HG03280 (cell line): ENCODE measurements at regions not wholly inside any gene's neighbourhood (a gene's known extent, or its start where the extent isn't known, plus 50 kb on each side); places are given as distances from the start of the nearest gene placed in this dataset.

ENCODE experiments used
- ATAC-seq: cut with Tn5 transposase; IDR thresholded peaks from one replicate; pipeline ENCODE4 v1.9.1; 2021; ENCODE audit warnings: mild to moderate bottlenecking, moderate library complexity; ENCODE audit not compliant: unreplicated experiment

DNA sequence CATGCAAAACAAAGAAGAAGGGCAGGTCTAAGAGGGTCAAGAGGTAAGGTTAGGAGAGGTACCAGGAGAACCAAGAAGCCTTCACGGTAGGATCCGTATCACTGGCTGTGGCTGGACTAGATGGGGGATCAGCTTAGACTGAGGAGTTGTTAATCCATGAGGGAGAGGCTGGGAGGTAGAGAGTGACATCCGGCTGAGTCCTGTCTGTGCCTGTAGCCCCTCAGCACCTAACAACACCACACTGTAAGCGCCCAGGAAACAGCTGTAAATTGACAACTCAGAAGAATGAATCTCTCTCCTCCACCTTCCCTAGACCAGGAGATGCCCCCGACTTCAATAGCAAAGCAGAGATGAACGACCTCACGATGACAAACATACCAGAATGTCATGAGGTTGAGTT is 199.4 kb upstream of the RPL38 start:
- no peak for ATAC-seq

GRCh38 chr17:74005790-74006189 is 197.7 kb upstream of the RPL38 start:
- no peak for ATAC-seq

GRCh38 chr17:74006371-74006770 is 197.1 kb upstream of the RPL38 start:
- no peak for ATAC-seq

DNA sequence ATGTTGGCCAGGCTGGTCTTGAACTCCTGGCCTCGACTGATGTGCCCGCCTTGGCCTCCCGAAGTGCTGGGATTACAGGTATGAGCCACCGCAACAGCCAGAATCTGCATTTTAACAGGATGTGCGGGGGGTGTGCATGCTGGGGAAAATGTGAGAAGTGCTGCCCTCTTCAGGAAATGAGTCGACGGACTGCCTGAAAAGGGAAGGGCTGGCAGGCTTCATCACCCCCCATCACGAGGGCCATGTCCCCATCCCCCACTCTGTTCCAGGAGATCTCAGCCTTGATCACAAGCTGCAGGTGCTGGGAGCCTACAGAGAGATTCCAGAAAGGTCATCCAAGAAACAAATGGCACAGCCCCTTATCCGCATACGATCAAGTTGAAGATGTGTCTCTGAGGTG is 195.3 kb upstream of the RPL38 start:
- no peak for ATAC-seq

- no peak for ATAC-seq
Observed at GRCh38 chr17:74009056-74009625, 194.3 kb upstream of the RPL38 start.

- ATAC-seq, result no peak
Observed at GRCh38 chr17:74010903-74011302, 192.6 kb upstream of the RPL38 start.

DNA sequence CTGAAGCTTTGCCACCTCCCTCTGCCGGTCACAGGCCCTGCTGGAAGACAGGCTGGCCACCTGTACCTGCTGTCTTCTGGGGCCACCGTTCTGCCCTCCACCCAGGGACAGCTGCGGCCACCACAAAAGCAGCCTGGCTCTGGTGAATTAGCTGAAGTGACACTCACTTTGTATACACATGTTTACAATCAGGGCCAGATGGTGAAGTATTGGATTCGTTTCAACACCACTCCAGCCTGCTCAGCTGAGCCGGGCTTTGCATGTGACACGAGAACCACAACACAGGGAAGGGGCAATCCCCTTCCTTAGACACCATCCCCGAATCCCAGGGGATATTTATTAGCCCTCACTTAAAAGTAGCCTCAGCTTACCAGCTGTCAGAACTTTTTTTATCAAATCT is 191.5 kb upstream of the RPL38 start:
- ATAC-seq, result no peak

DNA sequence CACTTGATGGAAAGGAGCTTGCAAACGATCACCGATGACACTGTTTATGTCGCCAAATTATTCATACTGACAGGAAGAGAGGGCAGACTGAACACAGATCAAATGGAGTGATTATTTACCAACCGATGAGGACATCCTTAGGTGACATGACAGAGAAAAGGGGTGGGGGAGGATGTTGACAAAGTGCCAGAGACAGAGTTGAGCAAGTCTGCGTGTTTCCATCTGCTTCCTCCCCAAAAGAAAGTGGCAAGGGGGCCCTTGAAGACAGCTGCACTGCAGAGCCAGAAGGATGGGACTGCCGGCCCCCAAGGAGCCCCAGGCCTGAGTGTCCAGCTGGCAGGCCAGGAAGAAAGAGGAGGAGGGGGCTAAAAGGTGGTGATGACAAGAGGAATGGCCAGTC is 191.0 kb upstream of the RPL38 start:
- ATAC-seq, result no peak

DNA sequence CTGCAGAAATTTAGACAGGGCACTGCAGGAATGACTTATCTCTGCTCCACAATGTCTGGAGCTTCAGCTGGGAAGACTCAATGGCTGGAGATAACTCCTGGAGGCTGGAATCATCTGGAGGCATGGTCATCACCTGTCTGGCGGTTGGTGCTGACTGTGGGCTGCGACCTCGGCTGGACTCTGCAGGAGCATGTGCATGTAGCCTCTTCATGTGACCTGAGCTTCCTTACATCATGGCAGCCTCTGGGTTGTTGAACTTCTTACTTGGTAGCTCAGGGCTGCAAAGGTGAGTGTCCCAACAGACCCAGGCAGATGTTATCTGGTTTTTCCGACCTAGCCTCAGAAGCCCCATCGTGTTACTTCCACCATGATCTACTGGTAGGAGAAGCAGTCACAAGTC is 188.2 kb upstream of the RPL38 start:
- no peak for ATAC-seq

DNA sequence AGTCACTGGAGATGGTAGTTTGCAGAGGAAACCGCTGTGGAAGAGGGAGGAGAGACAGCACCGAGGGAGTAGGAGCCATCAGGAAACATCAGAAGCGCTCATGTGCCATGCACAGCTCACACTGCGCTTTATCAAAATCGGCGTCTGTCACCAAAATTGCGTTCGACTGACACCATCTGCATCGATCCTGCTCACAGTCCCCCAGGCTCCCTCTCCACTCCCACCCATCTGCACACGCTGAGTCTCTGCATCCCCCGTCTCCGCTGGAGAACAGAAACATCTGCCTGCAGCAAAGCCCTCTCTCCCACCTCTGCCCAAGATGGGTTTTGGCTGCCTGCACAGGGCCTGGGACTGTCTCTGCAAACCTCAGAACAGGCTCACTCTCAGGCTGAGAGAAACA is 187.5 kb upstream of the RPL38 start:
- ATAC-seq, result no peak

- no peak for ATAC-seq
Observed at GRCh38 chr17:74016461-74016860, 187.0 kb upstream of the RPL38 start.

DNA sequence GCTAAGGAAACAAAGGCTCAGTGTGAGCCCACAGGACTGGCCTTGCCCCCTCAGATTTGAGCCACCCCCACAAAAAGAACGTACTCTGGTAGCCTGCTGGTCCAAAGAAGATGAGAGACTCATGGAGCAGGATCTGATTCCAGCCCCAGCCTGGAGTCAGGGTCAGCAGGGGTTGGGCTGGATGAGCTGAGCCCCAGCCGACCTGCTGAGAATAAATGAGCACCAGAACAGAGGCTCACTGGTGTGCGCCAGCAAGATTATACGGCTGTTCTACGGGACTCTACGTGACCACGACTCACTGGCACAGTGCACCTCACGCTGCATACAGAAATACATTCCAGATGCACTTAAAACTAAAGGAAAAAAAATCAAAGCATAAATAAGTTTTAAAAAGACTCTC is 186.0 kb upstream of the RPL38 start:
- ATAC-seq, result no peak

- ATAC-seq, result no peak
Observed at GRCh38 chr17:74018115-74018514, 185.4 kb upstream of the RPL38 start.

- ATAC-seq, result no peak
Observed at GRCh38 chr17:74019271-74019670, 184.2 kb upstream of the RPL38 start.

- no peak for ATAC-seq
Observed at GRCh38 chr17:74019860-74020259, 183.6 kb upstream of the RPL38 start.

DNA sequence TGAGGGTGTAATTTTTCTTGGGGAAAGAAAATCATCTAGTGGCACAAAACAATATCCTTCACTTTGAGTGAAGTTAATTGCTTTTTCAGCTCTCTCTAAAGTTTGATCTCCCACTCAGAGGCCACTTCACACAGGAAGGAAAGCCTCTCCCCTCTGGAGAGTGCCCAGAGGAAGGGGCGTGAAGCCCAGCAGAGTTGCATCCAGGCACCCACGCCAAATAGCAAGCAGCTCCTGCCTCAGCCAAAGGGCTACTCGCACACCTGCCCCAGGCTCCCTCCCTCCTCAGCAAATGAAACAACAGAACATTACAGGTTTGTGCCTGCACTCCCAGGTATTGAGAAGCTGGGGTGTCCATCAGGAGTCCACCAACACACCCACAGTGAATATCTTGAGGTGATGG is 183.0 kb upstream of the RPL38 start:
- no peak for ATAC-seq

- ATAC-seq, result no peak
Observed at GRCh38 chr17:74024871-74025531, 178.5 kb upstream of the RPL38 start.

DNA sequence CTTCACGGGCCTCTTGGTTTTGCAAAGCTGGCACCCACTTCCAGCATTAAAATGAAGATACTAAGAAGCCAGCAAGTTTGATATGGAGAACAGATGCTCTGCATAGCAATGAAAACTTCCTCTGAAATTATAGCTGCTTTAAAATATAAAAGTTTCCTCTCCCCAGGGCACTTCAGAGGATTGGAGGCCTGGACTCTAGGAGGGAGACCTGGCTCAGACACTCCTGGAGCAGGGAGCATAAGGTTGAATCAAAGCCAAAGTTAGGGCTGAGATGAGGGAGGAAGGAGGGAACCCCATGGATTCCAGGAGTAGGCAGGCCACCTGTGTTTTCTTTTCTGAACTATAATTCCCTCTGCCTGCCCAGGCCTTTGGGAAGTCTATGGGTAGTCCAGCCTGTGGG is 176.0 kb upstream of the RPL38 start:
- ATAC-seq, result no peak

GRCh38 chr17:74028354-74029116 is 174.9 kb upstream of the RPL38 start:
- no peak for ATAC-seq

- no peak for ATAC-seq
Observed at GRCh38 chr17:74031316-74032090, 172.0 kb upstream of the RPL38 start.

GRCh38 chr17:74032222-74032621 is 171.3 kb upstream of the RPL38 start:
- ATAC-seq, result no peak

GRCh38 chr17:74037320-74037719 is 166.2 kb upstream of the RPL38 start:
- ATAC-seq, result no peak
